GM12892 (cell line): ENCODE measurements at regions not wholly inside any gene's neighbourhood (a gene's known extent, or its start where the extent isn't known, plus 50 kb on each side); places are given as distances from the start of the nearest gene placed in this dataset.

ENCODE experiments used
- POLR2A ChIP-seq: IDR thresholded peaks from 2 replicates; pipeline ENCODE4 v1.6.1; 2011; ENCODE audit warnings: low read depth, low read length, control low read depth
- POLR2AphosphoS5 ChIP-seq: IDR thresholded peaks from 2 replicates; pipeline ENCODE4 v1.6.1; 2011; ENCODE audit warnings: low read depth, low read length, control low read depth

DNA sequence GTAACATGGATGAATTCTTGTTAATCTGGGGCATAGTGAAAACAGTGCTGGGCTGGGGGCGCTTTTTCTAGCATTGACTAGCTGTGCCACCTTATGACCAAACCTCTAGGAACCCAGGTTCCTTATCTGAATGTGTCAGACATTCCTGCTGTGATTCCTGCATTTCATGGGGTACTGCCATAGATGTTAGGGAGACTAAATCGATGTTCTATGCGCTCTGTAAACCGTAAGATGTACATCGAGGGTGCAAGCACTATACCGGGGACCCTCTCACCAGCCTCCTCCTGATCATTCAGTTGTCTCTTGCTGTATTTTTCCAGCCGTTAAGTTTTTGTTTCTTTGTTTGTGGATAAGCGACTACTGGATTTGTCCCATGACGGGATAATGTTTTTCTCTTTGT lies 170.9 kb upstream of the PARP11 start:
- TF ChIP-seq POLR2A = no peak
- no peak for TF ChIP-seq POLR2AphosphoS5
